WTC11 (cell line): ENCODE measurements at regions not wholly inside any gene's neighbourhood (a gene's known extent, or its start where the extent isn't known, plus 50 kb on each side); places are given as distances from the start of the nearest gene placed in this dataset.

ENCODE experiments used
- ATAC-seq: fragments of 200-7000 bp; cut with Tn5 transposase; 2 replicates; pipeline ENCODE4 v1.10.0; 2021; ENCODE audit warnings: mild to moderate bottlenecking, moderate library complexity
- CTCF ChIA-PET: fragments of 300-600 bp; sonication (Branson Sonifier 250); formaldehyde crosslinking; loops from one replicate; lab custom pipeline; 2021; ENCODE audit warnings: antibody characterized with exemption; lab: Charles Lee
- POLR2A ChIA-PET: fragments of 350-600 bp; sonication (Branson Sonifier 250); formaldehyde crosslinking; loops from one replicate; lab custom pipeline; 2021; ENCODE audit warnings: antibody characterized with exemption; lab: Charles Lee
- DNase-seq: peaks from one replicate; pipeline ENCODE4 v3.0.0; 2021; ENCODE audit warnings: low spot score
- H3K27ac Mint-ChIP-seq: 2 replicates; pipeline ENCODE4 v1.8.0; 2021; ENCODE audit warnings: mixed read lengths
- H3K27me3 Mint-ChIP-seq: 2 replicates; pipeline ENCODE4 v1.8.0; 2021; ENCODE audit warnings: low read depth, mild to moderate bottlenecking, moderate library complexity, mixed read lengths
- H3K36me3 Mint-ChIP-seq: 2 replicates; pipeline ENCODE4 v1.8.0; 2021; ENCODE audit warnings: mixed read lengths
- H3K4me1 Mint-ChIP-seq: 2 replicates; pipeline ENCODE4 v1.8.0; 2022; ENCODE audit warnings: mixed read lengths
- H3K4me3 Mint-ChIP-seq: 2 replicates; pipeline ENCODE4 v1.8.0; 2021; ENCODE audit warnings: mild to moderate bottlenecking, moderate library complexity, mixed read lengths
- H3K9me3 Mint-ChIP-seq: 2 replicates; pipeline ENCODE4 v1.8.0; 2021; ENCODE audit warnings: mixed read lengths
- CREB1 ChIP-seq: sonication (generic); formaldehyde crosslinking; IDR thresholded peaks from 2 replicates; pipeline ENCODE4 v1.8.0; 2023; ENCODE audit warnings: mild to moderate bottlenecking, missing genetic modification reagents
- CREM ChIP-seq: sonication (generic); formaldehyde crosslinking; IDR thresholded peaks from 2 replicates; pipeline ENCODE4 v1.8.1; 2022; ENCODE audit warnings: mild to moderate bottlenecking, missing genetic modification reagents, moderate library complexity
- EMX1 ChIP-seq: fragments of 250-450 bp; sonication (Bioruptor Pico); IDR thresholded peaks from 2 replicates; pipeline ENCODE4 v1.8.0; 2021; ENCODE audit warnings: mild to moderate bottlenecking
- FOXK1 ChIP-seq: sonication (generic); formaldehyde crosslinking; IDR thresholded peaks from 2 replicates; pipeline ENCODE4 v1.8.0; 2022; ENCODE audit warnings: mild to moderate bottlenecking, moderate library complexity, missing genetic modification reagents
- GRHL2 ChIP-seq: fragments of 250-450 bp; sonication (Bioruptor Pico); IDR thresholded peaks from 2 replicates; pipeline ENCODE4 v1.8.0; 2022; ENCODE audit warnings: mild to moderate bottlenecking, moderate library complexity; ENCODE audit not compliant: insufficient replicate concordance, severe bottlenecking
- JUN ChIP-seq: sonication (generic); formaldehyde crosslinking; IDR thresholded peaks from 2 replicates; pipeline ENCODE4 v1.8.0; 2023; ENCODE audit warnings: mild to moderate bottlenecking, missing genetic modification reagents
- OVOL2 ChIP-seq: fragments of 250-450 bp; sonication (Bioruptor Pico); IDR thresholded peaks from 2 replicates; pipeline ENCODE4 v1.9.0; 2021; ENCODE audit warnings: mild to moderate bottlenecking, borderline replicate concordance
- SMAD3 ChIP-seq: sonication (generic); formaldehyde crosslinking; IDR thresholded peaks from 2 replicates; pipeline ENCODE4 v1.8.0; 2022; ENCODE audit warnings: missing genetic modification reagents, mild to moderate bottlenecking, borderline replicate concordance
- SP1 ChIP-seq: sonication (generic); formaldehyde crosslinking; conservative IDR thresholded peaks from 2 replicates; pipeline ENCODE4 v1.8.1; 2022; ENCODE audit warnings: missing genetic modification reagents
- TEAD1 ChIP-seq: sonication (generic); formaldehyde crosslinking; IDR thresholded peaks from 2 replicates; pipeline ENCODE4 v1.8.0; 2022; ENCODE audit warnings: mild to moderate bottlenecking, missing genetic modification reagents
- TEAD4 ChIP-seq: sonication (generic); formaldehyde crosslinking; IDR thresholded peaks from 2 replicates; pipeline ENCODE4 v1.8.0; 2022; ENCODE audit warnings: mild to moderate bottlenecking, missing genetic modification reagents
- ZNF263 ChIP-seq: sonication (generic); formaldehyde crosslinking; IDR thresholded peaks from 2 replicates; pipeline ENCODE4 v1.8.1; 2022; ENCODE audit warnings: low read depth, mild to moderate bottlenecking, moderate library complexity, missing genetic modification reagents
- ZNF416 ChIP-seq: fragments of 250-450 bp; sonication (Bioruptor Pico); IDR thresholded peaks from 2 replicates; pipeline ENCODE4 v1.9.0; 2021; ENCODE audit warnings: mild to moderate bottlenecking, inconsistent platforms
- TF ChIP-seq, protein P1 (sequence below): fragments of 250-450 bp; sonication (Bioruptor Pico); conservative IDR thresholded peaks from 2 replicates; pipeline ENCODE4 v1.9.0; 2021; ENCODE audit warnings: mild to moderate bottlenecking
- TF ChIP-seq, protein P2 (sequence below): fragments of 250-450 bp; sonication (Bioruptor Pico); IDR thresholded peaks from 2 replicates; pipeline ENCODE4 v1.9.0; 2021; ENCODE audit warnings: mild to moderate bottlenecking
- TF ChIP-seq, protein P3 (sequence below): fragments of 250-450 bp; sonication (Bioruptor Pico); IDR thresholded peaks from 2 replicates; pipeline ENCODE4 v2.1.2; 2022; ENCODE audit warnings: mild to moderate bottlenecking, moderate library complexity
- TF ChIP-seq, protein P4 (sequence below): fragments of 250-450 bp; sonication (Bioruptor Pico); IDR thresholded peaks from 2 replicates; pipeline ENCODE4 v1.9.0; 2021; ENCODE audit warnings: moderate library complexity, mild to moderate bottlenecking, inconsistent platforms, borderline replicate concordance
- TF ChIP-seq, protein P5 (sequence below): sonication (generic); formaldehyde crosslinking; IDR thresholded peaks from 2 replicates; pipeline ENCODE4 v1.8.0; 2022; ENCODE audit warnings: mild to moderate bottlenecking, missing genetic modification reagents
- TF ChIP-seq, protein P6 (sequence below): sonication (generic); formaldehyde crosslinking; IDR thresholded peaks from 2 replicates; pipeline ENCODE4 v1.8.0; 2022; ENCODE audit warnings: missing genetic modification reagents

DNA sequence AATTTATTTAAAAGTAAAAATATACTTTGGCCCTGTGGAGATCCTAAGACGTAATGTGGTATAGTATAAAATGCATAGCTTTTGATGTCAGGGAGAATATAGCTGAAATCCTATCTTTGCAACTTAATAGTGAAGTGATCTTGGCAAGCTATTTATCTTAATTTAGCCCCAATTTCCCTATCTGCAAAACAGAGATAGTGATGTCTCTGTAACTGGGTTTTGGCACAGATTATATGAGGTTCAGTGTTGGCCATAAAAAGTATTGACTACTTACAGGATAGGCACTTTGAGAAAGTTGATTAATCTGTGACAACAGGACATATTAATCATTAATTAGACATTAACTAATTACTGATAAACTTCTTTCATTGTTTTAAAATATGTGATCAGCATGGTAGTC lies 89.2 kb downstream of the ISL1 start:
- TF ChIP-seq ZNF263 (no peak), CREM (CRISPR knock-in tag) (no peak), SMAD3 (no peak), TEAD4 (CRISPR knock-in tag) (no peak), FOXK1 (CRISPR knock-in tag) (no peak), TEAD1 (CRISPR knock-in tag) (no peak)
- TF ChIP-seq, protein P1, sequence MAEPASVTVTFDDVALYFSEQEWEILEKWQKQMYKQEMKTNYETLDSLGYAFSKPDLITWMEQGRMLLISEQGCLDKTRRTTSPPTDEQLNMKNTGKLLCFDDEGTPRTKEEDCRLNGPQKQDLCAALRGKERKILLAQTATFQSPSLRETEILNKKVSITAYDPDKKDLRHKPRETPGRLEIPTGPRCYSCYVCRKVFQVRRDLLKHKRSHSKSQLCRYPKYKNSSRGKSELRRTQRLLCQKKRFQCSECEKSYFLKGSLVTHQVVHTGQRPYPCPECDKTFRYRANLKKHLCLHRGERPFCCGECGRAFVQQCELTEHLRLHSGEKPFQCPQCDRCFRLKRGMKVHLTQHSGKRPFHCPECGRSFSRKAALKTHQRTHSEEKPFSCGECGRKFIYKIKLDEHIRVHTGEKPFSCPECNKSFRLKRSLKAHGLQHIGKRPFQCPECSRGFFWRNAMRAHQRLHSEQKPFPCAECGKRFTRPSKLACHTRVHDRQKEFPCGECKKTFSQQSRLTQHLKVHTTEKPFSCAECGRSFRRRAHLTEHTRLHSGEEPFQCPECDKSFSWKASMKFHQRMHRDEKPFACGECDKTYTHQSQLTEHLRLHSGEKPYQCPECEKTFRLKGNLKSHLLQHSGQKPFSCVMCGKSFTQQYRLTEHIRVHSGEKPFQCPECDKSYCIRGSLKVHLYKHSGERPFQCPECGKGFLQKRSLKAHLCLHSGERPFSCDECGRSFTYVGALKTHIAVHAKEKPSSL (CRISPR knock-in tag) = no peak
- TF ChIP-seq, all 79 proteins: peak for 0
- Mint-ChIP-seq H3K27me3 (no peaks in the 10 kb centered on the region), H3K36me3 (no peaks in the 10 kb centered on the region), H3K9me3 (no peaks in the 10 kb centered on the region), H3K4me1 (0 out of 2 replicates have a peak, but pooled peaks cover 2% of the 10 kb centered on the region), H3K4me3 (no peak overlapping the region), H3K27ac (no peak overlapping the region)
- POLR2A ChIA-PET = no interaction called here
- ATAC-seq (no peak), DNase-seq (no peak)
- CTCF ChIA-PET = interaction anchor here (1.2 kb wide), 1 partner anchor 31 kb away, joined by 4 read pairs; no protein-coding TSS in a partner anchor

DNA sequence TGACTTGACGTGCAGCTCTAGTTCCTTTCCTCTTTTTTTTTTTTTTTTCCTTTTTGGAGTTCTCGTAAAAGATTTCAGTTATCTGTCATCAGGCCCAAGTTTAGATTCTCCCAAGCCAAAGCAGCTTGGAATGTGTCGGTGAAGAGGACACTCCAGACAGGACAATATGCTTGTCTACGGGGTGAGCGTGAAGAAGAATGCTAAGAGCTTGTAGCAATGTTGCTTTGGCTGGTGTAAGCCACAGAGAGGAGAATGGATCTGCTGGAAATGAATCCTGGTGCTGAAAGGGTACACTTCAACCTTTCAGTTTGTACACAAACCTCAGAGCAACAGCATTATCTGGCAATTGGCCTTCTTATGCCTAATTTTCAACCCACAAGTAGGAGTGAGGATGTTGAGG lies 92.4 kb downstream of the ISL1 start:
- no peaks in the 10 kb centered on the region for H3K27me3 Mint-ChIP-seq
- no peak for DNase-seq
- H3K9me3 Mint-ChIP-seq = no peaks in the 10 kb centered on the region
- no peaks in the 10 kb centered on the region for H3K36me3 Mint-ChIP-seq
- H3K27ac Mint-ChIP-seq = no peak overlapping the region
- no peak for ATAC-seq
- CTCF ChIA-PET = no interaction called here
- no peaks in the 10 kb centered on the region for H3K4me1 Mint-ChIP-seq
- H3K4me3 Mint-ChIP-seq = no peak overlapping the region
- POLR2A ChIA-PET = interaction anchor here (0.6 to 0.7 kb wide), 2 partner anchors 50 to 352 kb away, joined by 7 to 8 read pairs; no protein-coding TSS in a partner anchor
- TF ChIP-seq GRHL2 (CRISPR knock-in tag) (no peak), ZNF416 (no peak), JUN (CRISPR knock-in tag) (no peak), CREB1 (CRISPR knock-in tag) (no peak), SP1 (CRISPR knock-in tag) (no peak), EMX1 (no peak)
- TF ChIP-seq, protein P2, sequence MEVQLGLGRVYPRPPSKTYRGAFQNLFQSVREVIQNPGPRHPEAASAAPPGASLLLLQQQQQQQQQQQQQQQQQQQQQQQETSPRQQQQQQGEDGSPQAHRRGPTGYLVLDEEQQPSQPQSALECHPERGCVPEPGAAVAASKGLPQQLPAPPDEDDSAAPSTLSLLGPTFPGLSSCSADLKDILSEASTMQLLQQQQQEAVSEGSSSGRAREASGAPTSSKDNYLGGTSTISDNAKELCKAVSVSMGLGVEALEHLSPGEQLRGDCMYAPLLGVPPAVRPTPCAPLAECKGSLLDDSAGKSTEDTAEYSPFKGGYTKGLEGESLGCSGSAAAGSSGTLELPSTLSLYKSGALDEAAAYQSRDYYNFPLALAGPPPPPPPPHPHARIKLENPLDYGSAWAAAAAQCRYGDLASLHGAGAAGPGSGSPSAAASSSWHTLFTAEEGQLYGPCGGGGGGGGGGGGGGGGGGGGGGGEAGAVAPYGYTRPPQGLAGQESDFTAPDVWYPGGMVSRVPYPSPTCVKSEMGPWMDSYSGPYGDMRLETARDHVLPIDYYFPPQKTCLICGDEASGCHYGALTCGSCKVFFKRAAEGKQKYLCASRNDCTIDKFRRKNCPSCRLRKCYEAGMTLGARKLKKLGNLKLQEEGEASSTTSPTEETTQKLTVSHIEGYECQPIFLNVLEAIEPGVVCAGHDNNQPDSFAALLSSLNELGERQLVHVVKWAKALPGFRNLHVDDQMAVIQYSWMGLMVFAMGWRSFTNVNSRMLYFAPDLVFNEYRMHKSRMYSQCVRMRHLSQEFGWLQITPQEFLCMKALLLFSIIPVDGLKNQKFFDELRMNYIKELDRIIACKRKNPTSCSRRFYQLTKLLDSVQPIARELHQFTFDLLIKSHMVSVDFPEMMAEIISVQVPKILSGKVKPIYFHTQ (CRISPR knock-in tag) = no peak
- TF ChIP-seq, protein P3, sequence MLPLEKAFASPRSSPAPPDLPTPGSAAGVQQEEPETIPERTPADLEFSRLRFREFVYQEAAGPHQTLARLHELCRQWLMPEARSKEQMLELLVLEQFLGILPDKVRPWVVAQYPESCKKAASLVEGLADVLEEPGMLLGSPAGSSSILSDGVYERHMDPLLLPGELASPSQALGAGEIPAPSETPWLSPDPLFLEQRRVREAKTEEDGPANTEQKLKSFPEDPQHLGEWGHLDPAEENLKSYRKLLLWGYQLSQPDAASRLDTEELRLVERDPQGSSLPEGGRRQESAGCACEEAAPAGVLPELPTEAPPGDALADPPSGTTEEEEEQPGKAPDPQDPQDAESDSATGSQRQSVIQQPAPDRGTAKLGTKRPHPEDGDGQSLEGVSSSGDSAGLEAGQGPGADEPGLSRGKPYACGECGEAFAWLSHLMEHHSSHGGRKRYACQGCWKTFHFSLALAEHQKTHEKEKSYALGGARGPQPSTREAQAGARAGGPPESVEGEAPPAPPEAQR = no peak

DNA sequence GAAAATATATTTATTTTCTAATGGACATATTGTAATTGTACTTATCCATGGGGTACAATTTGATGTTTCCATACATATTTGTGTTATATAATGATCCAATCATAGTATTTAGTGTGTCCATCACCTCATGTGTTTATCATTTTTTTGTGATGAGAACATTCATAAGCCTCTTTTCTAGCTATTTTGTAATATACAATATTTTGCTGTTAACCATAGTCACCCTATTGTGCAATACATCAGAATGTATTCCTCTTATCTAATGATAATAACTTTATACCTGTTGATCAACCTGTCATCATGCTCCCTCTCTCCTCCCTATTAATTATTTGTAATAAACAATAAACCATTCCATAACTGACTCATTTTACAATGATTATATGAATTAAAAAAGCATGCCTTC lies 93.2 kb downstream of the ISL1 start:
- DNase-seq (no peak), ATAC-seq (no peak)
- Mint-ChIP-seq H3K27me3 (no peaks in the 10 kb centered on the region), H3K9me3 (no peaks in the 10 kb centered on the region), H3K4me1 (no peaks in the 10 kb centered on the region), H3K36me3 (no peaks in the 10 kb centered on the region)
- POLR2A ChIA-PET = no interaction called here
- CTCF ChIA-PET = no interaction called here
- TF ChIP-seq, protein P4, sequence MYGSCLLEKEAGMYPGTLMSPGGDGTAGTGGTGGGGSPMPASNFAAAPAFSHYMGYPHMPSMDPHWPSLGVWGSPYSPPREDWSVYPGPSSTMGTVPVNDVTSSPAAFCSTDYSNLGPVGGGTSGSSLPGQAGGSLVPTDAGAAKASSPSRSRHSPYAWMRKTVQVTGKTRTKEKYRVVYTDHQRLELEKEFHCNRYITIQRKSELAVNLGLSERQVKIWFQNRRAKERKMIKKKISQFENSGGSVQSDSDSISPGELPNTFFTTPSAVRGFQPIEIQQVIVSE (CRISPR knock-in tag) = no peak
- TF ChIP-seq, protein P5, sequence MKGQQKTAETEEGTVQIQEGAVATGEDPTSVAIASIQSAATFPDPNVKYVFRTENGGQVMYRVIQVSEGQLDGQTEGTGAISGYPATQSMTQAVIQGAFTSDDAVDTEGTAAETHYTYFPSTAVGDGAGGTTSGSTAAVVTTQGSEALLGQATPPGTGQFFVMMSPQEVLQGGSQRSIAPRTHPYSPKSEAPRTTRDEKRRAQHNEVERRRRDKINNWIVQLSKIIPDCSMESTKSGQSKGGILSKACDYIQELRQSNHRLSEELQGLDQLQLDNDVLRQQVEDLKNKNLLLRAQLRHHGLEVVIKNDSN (CRISPR knock-in tag) = no peak
- TF ChIP-seq, protein P6, sequence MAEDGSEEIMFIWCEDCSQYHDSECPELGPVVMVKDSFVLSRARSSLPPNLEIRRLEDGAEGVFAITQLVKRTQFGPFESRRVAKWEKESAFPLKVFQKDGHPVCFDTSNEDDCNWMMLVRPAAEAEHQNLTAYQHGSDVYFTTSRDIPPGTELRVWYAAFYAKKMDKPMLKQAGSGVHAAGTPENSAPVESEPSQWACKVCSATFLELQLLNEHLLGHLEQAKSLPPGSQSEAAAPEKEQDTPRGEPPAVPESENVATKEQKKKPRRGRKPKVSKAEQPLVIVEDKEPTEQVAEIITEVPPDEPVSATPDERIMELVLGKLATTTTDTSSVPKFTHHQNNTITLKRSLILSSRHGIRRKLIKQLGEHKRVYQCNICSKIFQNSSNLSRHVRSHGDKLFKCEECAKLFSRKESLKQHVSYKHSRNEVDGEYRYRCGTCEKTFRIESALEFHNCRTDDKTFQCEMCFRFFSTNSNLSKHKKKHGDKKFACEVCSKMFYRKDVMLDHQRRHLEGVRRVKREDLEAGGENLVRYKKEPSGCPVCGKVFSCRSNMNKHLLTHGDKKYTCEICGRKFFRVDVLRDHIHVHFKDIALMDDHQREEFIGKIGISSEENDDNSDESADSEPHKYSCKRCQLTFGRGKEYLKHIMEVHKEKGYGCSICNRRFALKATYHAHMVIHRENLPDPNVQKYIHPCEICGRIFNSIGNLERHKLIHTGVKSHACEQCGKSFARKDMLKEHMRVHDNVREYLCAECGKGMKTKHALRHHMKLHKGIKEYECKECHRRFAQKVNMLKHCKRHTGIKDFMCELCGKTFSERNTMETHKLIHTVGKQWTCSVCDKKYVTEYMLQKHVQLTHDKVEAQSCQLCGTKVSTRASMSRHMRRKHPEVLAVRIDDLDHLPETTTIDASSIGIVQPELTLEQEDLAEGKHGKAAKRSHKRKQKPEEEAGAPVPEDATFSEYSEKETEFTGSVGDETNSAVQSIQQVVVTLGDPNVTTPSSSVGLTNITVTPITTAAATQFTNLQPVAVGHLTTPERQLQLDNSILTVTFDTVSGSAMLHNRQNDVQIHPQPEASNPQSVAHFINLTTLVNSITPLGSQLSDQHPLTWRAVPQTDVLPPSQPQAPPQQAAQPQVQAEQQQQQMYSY = no peak
- no peak for TF ChIP-seq OVOL2 (CRISPR knock-in tag)
- TF ChIP-seq, all 79 proteins: peak for 0
- no peak overlapping the region for H3K4me3 Mint-ChIP-seq
- no peak overlapping the region for H3K27ac Mint-ChIP-seq
